HL-60 (cell line): ENCODE measurements at regions not wholly inside any gene's neighbourhood (a gene's known extent, or its start where the extent isn't known, plus 50 kb on each side); places are given as distances from the start of the nearest gene placed in this dataset.
"Not testable (repeated sequence)": the region's sequence is repeated elsewhere in the genome, so short reads cannot be mapped to it uniquely, and the experiment has no call there.

Source experiments
- CTCF ChIP-seq: IDR thresholded peaks from one replicate; pipeline ENCODE4 v1.5.1; 2011; ENCODE audit warnings: low read length, control low read depth, inconsistent platforms; ENCODE audit not compliant: insufficient read depth
- POLR2AphosphoS5 ChIP-seq: IDR thresholded peaks from 2 replicates; pipeline ENCODE4 v1.6.1; 2012; ENCODE audit warnings: low read depth

GRCh38 chr15:20148008-20148407 is 393.6 kb downstream of the GOLGA6L6 start:
- TF ChIP-seq CTCF, POLR2AphosphoS5: not testable (repeated sequence)
